Vagina (tissue), 2 donors: ENCODE measurements at regions not wholly inside any gene's neighbourhood (a gene's known extent, or its start where the extent isn't known, plus 50 kb on each side); places are given as distances from the start of the nearest gene placed in this dataset.
"Not testable (repeated sequence)": the region's sequence is repeated elsewhere in the genome, so short reads cannot be mapped to it uniquely, and the experiment has no call there.

Experiments used
- CTCF ChIP-seq, 3 experiments: fragments of 450-650 bp in 2 of 3; fragments of 200-600 bp in 1 of 3; sonication (generic) in 1 of 3; IDR thresholded peaks; one replicate each; pipeline ENCODE4 v1.5.1; 2017 to 2019; ENCODE audit warnings: antibody characterized with exemption in 3 of 3, mild to moderate bottlenecking in 2 of 3, moderate library complexity in 2 of 3
- POLR2A ChIP-seq, 2 donors: fragments of 450-650 bp; IDR thresholded peaks; one replicate each; pipeline ENCODE4 v1.6.1; 2017; ENCODE audit warnings: antibody characterized with exemption in 2 of 2, mild to moderate bottlenecking in 2 of 2, moderate library complexity in 2 of 2
- POLR2AphosphoS5 ChIP-seq, 2 donors: sonication (generic); formaldehyde crosslinking; IDR thresholded peaks; one replicate each; pipeline ENCODE4 v1.9.0; 2017; ENCODE audit warnings: antibody characterized with exemption in 2 of 2, mild to moderate bottlenecking in 2 of 2, low read depth in 1 of 2; ENCODE audit not compliant: insufficient read depth in 1 of 2

- TF ChIP-seq POLR2A (IDR thresholded peaks at IDR 0.05); POLR2AphosphoS5 (IDR thresholded peaks at IDR 0.05; ENCODE audit: insufficient read depth in 1 of 2, low read depth in 1 of 2): not testable (repeated sequence)
- TF ChIP-seq CTCF (IDR thresholded peaks at IDR 0.05): peak in 2 of 3 experiments; percentile 28 to 44
Measured at GRCh38 chr11:89616999-89617602, 93.0 kb upstream of the TRIM77 start.
